ENCODE measurements at regions not wholly inside any gene's neighbourhood (a gene's known extent, or its start where the extent isn't known, plus 50 kb on each side); places are given as distances from the start of the nearest gene placed in this dataset.

- TF ChIP-seq CTCF (IDR thresholded peaks at IDR 0.05) (no peak), POLR2A (IDR thresholded peaks at IDR 0.05) (no peak)
Measured at GRCh38 chr22:42187646-42188045, 57.0 kb upstream of the CYP2D6 start.

Data from esophagus squamous epithelium (tissue), 4 donors.